Retina (tissue), 1 donor: ENCODE measurements at regions not wholly inside any gene's neighbourhood (a gene's known extent, or its start where the extent isn't known, plus 50 kb on each side); places are given as distances from the start of the nearest gene placed in this dataset.
"Not testable (repeated sequence)": the region's sequence is repeated elsewhere in the genome, so short reads cannot be mapped to it uniquely, and the experiment has no call there.

Source experiments
- DNase-seq: peaks from one replicate; pipeline ENCODE4 v3.0.0-alpha.2; 2016

DNA sequence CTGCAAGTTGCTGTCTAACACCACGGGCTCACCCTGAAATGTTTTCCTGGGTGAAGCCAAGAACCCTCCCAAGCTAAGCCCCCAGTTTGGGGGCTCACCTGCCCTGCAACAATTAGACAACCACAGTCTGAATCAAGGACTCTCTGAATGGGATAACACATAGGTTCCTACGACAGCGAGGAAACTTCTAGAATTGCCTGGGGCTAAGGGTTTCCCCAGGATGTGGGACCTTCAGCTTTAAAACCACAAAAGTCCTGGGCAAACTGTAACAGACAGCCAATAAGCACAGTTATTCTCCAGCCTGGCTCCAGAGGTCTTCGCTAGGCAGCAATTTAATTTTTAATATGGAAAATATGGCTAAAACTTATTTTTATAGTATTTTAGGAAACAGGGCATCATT is 162.6 kb downstream of the PRKX start:
- no peak for DNase-seq

DNA sequence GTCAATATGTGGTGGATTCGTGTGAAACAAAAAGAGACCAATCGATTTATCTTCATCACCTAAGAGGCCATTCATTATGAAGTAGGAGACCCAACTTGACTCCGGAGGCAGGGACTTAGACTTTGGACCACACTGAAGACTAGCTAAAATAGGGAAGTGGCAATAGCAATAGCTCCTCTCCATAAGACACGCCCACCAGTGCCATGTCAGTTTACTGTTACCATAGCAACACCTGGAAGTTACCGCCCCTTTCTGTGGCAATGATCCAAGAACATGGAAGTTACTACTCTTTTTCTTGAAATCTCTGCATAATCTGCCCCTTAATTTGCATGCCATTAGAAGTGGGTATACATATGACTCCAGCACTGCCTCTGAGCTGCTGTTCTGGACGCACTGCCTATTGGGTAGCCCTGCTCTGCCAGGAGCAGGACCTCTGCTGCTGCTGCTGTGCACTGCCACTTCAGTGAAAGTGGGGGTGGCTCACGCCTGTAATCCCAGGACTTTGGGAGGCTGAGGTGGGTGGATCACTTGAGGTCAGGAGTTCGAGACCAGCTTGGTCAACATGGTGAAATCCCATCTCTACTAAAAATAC is 163.2 kb downstream of the PRKX start:
- no peak for DNase-seq

DNA sequence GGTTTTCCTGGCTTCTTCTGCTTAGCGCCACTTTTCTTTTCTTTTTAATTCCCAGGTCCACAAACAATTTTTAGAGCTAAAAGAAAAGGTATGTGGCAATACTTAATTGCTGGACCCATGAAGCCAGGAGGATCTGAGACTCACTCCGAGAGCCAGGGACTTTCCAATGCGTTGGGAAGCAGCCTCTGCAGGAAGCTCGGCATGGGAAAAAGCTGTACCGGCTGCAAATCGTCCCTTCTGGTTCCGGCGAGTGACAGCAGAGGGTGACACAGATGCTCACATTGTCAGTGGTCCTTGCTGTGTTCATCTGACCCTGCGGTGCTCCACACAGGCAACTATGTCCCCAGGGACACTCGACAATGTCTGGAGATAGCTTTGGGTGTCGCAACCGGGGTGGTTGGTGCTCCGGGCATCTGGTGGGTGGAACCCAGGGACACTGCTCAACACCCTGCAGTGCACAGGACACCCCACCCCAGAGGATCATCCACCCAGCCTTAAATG is 164.0 kb downstream of the PRKX start:
- DNase-seq: no peak

DNA sequence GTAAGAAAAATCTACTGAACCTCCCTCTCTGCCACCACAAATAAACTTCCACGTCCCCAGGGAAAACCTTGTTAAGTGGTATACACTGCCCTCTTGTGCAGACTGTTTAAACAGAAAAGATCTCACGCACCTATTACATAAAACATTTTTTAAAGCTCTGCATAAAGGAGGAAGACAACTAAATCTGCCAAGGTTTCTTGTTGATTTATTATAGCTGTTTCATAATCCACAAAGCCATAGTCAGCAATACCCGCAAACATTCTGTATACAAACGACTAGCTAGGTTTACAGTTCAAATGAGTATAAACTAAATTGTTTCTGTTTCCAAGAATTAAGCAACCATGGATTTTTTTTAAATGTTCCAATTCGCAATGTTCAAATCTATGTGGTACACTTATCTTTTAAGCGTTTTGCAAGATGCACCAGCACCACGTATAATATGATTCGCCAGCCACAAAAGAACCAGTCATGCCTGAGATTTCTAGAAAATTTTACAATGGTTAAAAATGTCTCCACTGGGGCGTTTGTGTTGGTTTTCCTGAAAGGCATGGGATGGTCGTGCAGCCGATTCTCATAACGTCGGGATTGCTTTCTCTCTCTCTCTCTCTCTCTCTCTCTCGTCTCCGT is 164.6 kb downstream of the PRKX start:
- peak; percentile 3 for DNase-seq

DNA sequence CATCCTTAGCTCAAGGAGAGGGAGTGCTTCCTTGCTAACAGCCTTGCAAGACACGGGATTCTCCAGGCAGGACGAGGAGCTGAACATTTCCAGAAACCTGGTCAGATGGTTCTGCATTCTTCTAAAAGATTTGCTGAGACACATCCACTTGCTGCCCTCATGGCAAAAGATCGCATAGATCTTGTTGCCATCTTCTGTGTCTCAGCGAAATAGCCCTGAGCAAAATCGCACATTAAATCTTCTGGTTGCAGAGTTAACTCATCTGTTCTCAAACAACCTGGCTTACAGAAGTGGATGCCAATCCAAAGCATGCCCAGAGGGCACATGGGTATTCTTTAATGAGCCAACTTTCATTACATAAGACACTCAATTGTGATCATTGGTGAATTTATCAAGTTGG is 167.5 kb downstream of the PRKX start:
- no peak for DNase-seq

DNA sequence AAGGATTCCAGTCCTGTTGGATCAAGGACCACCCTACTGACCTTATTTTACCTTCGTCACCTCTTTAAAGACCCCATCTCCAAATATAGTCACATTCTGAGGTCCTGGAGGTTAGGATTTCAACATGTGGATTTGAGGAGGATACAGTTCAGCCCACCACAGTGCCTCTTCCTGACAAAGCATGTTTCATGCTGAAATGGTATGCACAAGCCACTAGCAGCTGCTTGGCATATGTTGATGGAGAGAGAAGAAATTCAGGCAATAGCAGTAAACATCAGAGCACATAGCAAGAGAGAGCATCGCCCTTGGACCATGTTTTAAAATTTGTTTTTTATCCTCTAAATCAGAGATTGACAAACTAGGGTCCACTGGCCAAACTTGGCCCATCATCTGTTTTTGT is 172.1 kb downstream of the PRKX start:
- DNase-seq: no peak

DNA sequence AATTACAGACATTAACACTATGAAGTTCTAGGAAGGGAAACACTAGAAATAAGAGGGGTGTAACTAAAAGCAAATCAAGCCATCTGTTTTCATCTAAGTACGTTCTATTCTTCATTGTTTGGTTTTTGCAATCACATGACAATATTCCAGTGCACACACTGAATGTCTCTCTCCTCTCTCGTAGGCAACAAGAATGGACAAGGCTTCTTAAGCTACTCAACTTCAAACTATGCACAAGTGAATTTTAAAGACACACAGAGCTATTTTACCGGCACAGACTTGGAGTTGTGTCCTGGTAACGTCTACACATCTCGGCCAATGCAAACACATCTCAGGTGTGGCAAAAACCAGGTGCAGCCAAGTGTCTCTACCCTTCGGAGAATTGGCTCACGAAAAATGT is 173.3 kb downstream of the PRKX start:
- no peak for DNase-seq

DNA sequence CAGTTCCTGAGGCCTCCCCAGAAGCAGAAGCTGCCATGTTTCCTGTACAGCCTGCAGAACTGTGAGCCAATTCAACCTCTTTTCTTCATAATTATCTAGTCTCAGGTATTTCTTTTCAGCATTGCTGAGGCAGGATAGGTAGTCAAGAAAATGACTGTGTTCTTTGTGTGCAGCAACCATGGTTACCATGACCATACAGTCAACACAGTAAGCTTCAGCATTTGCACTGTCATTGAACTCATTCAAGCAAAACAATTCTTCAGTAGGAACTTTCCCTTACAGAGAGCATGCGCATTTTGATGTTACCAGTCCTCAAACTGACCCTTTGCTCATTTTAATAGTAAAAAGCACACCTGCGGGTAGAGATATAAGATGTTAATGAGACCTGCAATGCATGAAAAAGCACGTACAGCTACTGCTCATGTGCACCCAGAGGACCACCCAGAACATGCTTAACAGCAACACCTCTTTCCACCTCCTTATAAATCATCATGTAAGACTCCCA is 180.8 kb downstream of the PRKX start:
- DNase-seq: no peak

DNA sequence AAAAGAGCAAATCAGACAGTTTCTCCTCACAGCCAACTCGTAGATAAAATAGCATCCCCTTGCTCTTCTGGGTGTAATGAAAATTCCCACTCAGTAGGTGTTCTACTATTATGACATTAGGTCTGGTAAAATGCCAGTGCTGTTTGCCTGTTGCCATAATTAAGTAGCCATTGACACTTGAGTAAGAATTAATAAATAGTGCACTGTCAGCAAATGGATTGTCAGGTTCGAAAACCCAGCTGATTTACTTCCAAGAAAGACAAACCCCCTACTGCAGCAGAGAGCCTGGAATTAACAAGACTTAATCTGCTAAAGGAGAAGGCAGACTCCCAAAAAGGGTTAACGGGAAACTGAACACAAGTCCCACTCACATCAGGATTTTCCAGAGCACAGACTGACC is 182.0 kb downstream of the PRKX start:
- not testable (repeated sequence) for DNase-seq

DNA sequence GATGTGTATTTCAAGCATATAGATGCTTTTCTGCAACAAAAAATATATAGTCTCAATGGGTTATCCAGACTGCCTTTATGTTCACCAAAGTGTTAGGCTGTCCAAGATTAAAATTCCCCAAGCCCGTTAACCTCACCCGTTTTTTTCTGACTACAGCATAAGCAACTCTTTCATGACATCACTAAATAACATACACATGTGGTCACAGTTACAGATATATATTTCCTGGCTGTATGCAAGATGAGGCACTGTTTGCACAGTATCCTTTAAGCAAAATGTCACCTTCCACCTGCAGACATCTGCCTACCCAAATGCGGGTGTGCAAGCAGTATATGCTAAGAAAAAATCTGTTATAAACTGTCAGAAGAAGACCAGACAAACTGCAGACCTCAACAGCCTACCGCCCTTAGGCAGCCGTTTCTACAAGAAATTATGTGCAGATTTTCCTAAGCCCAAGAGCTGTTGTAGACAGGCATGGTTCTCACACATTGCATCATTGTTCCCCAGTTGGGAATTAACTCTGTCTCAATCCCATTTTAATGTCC is 183.1 kb upstream of the MXRA5 start:
- DNase-seq: no peak

DNA sequence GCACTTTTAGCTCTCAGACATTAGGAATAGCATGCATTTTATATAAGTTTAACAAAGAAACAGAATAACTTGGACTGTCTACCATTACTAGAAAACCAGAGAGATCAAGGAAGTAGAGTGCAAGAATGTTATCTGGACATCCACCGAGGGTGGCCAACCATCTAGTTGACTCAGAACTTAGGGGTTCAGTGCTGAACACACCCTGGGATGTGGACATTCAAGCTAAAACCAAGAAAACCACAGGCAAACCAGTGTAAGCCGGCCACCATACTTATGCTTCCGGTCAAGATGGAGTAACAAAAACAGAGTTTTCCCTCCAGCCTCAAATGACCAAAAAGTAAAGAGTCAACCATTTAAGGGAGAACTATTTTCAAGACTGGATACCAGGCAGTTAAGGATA is 181.4 kb upstream of the MXRA5 start:
- no peak for DNase-seq

DNA sequence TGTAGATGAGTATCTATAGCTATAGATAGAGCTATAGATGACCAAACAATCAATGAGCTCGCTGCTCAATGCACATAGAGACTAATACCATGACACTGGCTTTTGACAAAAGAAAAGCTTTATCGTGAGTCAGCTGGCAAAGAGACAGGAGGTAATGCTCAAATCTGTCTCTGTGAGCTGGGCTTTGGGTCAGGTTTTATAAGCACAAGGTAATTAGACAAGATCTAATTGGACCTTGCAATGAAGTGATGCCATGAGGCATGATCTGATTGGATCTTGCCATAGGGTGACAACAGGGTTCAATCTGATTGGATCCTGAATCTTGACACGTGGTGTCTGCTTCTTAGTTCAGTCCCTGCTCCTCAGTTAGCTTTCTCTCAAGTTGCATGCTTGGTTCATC is 180.7 kb upstream of the MXRA5 start:
- DNase-seq: no peak

DNA sequence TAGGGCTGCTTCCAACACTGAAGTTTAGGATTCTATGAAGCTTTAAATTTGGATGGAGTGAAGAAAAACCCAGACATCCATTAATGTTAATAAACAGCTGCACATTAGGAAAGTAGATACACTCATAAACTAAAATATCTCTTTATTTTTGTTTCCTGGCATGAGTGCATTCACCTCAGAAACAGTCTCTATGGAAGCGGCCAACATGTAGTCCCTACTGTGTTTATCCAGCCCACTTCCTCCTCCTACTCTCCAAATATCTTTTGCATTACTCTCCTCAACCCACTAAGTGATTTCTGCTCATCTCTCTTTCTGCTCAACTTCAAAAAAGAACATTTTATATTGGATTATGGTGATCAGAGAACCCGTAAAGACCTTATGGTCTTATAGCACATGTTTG is 180.3 kb upstream of the MXRA5 start:
- DNase-seq: no peak

DNA sequence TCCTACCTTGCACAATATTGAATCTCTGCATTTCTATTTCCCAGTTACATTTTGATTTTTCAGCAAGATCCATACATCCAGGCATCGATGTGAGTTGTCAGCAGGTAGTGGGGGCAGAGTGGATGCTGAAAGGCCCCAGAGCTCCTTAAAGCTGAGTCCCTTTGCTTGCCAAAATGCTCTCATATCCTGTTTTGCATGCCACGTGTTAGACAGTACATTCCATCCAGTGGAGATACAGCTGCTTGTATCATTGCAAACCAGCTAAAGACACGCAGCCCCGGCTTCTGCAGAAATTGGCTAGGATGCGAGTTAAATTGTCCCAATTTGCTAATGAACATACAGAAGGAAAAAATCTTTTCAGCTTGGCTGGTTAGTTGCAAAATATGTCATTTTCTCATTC is 179.6 kb upstream of the MXRA5 start:
- no peak for DNase-seq

DNA sequence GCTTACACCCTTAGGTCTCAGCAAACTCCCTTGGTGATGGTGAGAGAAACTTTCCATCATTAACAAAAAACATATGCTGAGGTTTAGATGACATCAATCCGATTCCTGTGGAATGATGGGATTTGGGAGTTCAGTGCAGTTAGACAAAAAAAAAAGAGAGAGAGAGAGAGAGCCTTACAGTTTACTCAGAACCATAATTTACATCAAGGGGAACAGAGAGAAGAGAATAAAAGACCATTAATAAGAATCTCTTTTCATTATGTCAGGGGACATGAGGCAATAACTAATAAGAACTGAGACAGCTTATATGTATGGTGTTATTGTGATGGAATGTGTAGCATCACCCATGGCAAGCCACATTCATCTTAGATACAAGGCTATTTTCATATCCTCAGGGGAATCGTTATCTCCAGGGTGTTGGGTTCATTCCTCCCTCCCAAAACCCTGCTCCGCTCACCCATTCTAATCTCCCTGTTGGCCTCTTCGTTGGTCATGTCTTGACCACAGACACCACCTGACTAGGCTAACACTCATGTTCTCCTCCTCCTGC is 175.7 kb upstream of the MXRA5 start:
- DNase-seq: no peak

DNA sequence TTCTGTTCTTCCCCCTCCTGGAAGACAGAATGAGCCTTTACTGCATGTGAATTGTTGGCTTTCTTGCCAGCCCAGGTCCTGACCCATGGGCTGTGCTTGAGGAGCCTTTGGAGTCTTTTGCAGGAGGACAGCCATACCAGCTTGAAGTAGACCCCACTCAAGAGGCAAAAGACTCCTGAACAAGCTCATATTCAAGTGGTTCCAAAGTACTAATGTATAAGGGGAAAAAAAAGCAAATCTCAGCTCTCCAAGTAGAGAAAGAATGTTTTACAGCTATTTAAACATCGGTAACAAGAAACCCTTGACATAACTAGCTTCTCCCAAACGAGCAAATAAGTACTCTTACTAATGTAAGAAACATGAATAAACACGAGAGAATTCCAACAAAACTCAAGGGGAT is 174.9 kb upstream of the MXRA5 start:
- no peak for DNase-seq

DNA sequence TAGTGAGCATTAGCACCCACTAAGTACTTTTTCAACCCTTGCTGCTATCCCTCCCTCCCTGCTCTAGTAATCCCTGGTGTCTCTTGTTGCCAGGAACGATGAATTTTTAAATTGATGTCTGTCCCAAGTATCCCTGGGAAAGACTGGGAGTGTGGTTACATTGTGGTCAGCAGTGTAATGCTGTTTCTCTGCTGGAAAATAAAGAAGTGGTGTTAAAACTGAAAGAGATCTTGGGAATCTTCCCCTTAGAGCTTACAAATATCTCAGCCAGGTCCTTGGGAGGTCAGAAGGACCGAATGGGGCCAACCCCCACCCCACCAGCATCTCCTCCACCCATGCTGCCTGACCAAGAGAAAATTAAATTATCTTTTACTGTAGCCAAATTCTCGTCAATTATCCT is 174.5 kb upstream of the MXRA5 start:
- no peak for DNase-seq

DNA sequence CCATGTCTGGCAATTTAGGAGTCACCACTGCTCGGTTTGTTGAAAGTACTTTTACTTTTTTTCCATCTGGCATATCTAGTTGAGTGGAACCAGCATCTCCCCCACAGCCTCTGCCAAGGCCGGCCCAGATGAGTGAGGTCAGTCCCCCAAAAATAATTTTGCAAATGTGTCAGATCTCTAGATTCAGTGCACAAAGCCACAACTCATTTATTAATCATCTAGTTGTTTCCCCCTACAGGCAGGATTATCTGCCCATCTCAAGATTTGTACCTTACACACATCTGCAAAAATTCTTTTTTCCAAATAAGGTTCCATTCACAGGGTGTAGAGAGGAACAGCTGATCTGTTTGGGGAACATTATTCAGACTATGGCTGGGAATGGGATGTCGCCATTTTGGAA is 174.0 kb upstream of the MXRA5 start:
- no peak for DNase-seq

DNA sequence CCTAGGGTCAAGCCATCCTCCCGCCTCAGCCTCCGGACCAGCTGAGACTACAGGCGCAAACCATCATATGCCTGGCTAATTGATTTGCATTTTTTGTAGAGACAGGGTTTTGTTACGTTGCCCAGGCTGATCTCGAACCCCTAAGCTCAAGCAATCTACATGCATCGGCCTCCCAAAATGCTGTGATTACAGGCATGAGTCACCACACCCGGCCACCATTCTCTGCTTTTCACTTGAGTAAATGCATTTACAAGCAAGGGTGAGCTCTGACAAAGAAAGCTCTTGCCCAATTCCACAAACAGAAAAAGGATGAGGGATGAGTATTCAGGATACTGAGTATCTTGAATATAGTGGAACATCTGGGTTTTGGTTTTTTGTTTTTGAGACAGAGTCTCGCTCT is 172.9 kb upstream of the MXRA5 start:
- DNase-seq: not testable (repeated sequence)

DNA sequence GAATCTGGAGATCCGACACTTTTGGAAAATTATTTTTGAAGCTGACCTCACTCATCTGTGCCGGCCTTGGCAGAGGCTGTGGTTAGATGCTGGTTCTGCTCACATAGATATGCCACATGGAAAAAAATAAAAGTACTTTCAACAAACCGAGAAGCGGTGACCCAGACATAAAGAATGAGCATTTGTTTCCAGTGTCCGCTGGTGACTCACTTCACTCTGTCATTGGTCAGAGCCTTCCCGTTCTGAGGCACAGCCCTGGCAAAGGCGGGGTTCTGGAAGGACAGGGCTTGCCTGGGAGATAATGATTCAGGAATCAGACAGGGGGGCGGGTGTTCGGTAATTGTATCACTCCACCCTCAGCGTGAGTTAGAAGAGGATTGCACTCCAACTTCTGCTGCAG is 172.4 kb upstream of the MXRA5 start:
- DNase-seq: no peak

DNA sequence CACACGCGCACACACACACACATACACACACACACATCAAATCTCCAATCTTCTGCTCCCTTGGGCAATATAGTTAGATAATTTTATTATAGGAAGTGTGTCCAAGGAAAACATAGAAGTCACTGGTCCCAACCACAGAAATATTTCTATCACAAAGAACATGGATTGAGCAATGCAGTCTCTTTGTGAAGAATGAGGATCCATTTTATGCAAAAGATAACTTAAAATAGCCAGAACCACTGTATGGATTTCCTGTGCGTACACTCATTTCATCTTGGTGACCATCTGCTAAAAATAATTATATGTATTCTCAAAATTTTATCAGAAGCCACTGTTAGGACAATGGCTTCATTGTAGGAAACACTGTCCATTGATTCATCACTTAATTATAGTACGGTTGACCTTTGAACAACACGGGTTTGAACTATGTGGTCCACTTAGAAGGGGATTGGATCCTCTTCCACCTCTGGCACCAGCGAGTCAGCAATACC is 169.6 kb upstream of the MXRA5 start:
- no peak for DNase-seq

DNA sequence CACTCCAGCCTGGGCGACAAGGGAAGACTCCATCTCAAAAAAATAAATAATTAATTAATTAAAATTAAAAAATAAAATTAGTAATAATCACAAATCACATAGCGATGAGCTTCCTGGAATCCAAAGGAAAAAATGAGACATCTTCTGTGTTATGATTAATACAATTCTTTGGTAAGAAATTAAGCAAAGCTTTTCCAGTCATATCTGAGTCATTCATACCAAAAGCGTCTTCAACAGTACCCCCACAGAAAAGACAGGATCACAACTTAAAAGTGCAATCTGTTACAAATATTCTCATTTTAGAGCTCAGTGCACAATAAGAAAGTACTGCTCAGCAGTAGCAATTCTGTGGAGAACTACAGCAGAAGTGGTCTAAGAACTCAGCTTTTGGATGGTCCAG is 168.5 kb upstream of the MXRA5 start:
- DNase-seq: no peak

DNA sequence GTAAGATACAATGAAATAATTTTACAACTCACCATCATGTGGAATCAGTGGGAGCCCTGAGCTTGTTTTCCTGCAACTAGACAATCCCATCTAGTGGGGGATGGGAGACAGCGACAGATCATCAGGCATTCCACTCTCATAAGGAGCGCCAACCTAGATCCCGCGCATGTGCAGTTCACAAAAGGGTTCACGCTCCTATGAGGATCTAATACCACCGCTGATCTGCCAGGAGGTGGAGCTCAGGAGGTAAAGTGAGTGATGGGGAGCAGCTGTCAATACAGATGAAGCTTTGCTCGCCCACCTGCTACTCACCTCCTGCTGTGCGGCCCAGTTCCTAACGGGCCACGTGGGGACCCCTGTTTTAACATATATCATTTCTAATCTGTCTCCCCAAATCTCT is 165.7 kb upstream of the MXRA5 start:
- DNase-seq: not testable (repeated sequence)

DNA sequence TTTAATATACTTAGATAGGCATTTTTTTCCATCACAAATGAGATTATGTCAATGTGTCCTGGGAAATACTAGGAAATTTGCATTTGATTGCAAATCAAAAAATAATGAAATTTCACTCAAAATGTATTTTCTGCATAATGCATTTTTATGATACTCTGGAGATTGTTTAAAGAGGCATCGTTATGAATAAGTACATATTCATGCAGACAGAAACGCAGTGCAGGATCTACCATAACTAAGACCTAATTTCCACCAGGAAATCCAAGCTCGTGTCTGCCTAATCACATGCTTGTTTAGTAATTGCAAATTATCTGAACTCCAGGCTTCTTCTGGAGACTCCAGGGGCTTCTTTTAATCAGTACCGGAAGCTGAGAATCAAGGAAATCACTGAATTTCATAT is 163.5 kb upstream of the MXRA5 start:
- DNase-seq: no peak
